ENCODE measurements at regions not wholly inside any gene's neighbourhood (a gene's known extent, or its start where the extent isn't known, plus 50 kb on each side); places are given as distances from the start of the nearest gene placed in this dataset.

DNA sequence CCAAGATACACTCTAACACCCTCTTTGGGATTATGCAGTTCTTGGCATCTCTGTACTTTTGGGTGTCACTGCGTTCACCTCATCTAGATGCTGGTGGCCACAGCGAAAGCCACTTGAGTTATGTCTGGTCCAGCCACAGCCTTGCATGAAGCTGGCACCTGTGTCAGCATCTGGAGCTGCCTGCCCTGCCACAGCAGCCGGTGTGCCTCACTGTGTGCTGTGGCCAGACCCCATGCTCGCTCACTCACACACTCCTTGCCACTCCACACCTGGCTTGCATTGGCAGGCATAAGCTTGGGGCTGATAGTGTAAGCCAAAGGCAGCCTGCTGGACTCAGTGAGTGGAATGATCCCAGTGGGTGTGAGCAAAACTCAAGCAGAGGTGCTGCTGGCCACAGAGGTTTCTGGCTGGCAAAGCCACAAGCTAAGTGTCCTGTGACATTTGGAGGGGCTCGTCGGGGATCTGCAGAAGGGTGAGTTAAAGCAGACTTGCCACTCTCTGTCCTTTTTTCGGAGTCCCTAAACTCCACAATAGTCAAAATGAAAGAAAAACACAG lies 442.7 kb upstream of the CDH8 start:
- Histone ChIP-seq H3K4me3 (ENCODE audit: low read length) (no peak overlapping the region), H3K4me2 (ENCODE audit: low read length) (no peak overlapping the region), H3K36me3 (ENCODE audit: control insufficient read depth, low read length) (no peaks in the 10 kb centered on the region), H3K27ac (ENCODE audit: low read depth, low read length) (no peak overlapping the region), H3K79me2 (ENCODE audit: control insufficient read depth, low read length) (no peaks in the 10 kb centered on the region), H3K9me2 (replicated peaks; ENCODE audit: control insufficient read depth, low read length) (no peaks in the 10 kb centered on the region), H3F3A (ENCODE audit: control insufficient read depth, insufficient read depth) (no peaks in the 10 kb centered on the region), H3K4me1 (ENCODE audit: control insufficient read depth, low read length) (no peaks in the 10 kb centered on the region), H3K9me3 (ENCODE audit: control insufficient read depth, insufficient read depth, low read length) (peaks cover 12% of the 10 kb centered on the region; the same call in 1 of the 2 replicates), H4K20me1 (ENCODE audit: control insufficient read depth, insufficient read depth, low read depth, low read length) (no peaks in the 10 kb centered on the region), H3K27me3 (ENCODE audit: control insufficient read depth, low read length) (no peaks in the 10 kb centered on the region)
- TF ChIP-seq EZH2phosphoT487 (IDR thresholded peaks at IDR 0.05; ENCODE audit: borderline replicate concordance, low read length): no peak
- TF ChIP-seq, protein P1, sequence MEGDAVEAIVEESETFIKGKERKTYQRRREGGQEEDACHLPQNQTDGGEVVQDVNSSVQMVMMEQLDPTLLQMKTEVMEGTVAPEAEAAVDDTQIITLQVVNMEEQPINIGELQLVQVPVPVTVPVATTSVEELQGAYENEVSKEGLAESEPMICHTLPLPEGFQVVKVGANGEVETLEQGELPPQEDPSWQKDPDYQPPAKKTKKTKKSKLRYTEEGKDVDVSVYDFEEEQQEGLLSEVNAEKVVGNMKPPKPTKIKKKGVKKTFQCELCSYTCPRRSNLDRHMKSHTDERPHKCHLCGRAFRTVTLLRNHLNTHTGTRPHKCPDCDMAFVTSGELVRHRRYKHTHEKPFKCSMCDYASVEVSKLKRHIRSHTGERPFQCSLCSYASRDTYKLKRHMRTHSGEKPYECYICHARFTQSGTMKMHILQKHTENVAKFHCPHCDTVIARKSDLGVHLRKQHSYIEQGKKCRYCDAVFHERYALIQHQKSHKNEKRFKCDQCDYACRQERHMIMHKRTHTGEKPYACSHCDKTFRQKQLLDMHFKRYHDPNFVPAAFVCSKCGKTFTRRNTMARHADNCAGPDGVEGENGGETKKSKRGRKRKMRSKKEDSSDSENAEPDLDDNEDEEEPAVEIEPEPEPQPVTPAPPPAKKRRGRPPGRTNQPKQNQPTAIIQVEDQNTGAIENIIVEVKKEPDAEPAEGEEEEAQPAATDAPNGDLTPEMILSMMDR (IDR thresholded peaks at IDR 0.05; ENCODE audit: low read depth, low read length, poor library complexity, severe bottlenecking): no peak

DNA sequence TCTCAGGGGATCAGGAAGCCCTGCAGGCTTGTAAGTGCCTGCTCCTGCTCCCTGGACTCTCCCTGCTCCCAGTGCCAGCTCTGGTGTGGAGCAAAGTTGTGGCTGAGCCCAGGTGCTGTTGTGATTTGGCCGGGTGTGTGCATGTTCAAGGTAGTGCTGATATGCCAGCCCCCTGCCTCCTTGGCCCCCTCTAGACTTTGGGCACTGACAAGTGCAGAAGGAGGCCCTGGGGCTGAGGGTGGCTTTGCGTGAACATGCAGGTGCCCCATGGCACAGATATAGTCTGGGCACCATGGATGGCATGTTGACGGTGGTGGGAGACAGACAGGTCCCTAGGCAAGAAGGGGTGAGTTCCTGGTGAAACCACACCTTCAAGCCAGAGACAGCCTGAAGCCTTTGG lies 441.6 kb upstream of the CDH8 start:
- H3K4me1 ChIP-seq (ENCODE audit: control insufficient read depth, low read length): no peaks in the 10 kb centered on the region
- no peaks in the 10 kb centered on the region for H4K20me1 ChIP-seq (ENCODE audit: control insufficient read depth, insufficient read depth, low read depth, low read length)
- H3K27me3 ChIP-seq (ENCODE audit: control insufficient read depth, low read length): no peaks in the 10 kb centered on the region
- H3K79me2 ChIP-seq (ENCODE audit: control insufficient read depth, low read length): no peaks in the 10 kb centered on the region
- H3K4me3 ChIP-seq (ENCODE audit: low read length): no peak overlapping the region
- no peaks in the 10 kb centered on the region for H3K36me3 ChIP-seq (ENCODE audit: control insufficient read depth, low read length)
- TF ChIP-seq EZH2phosphoT487 (IDR thresholded peaks at IDR 0.05; ENCODE audit: borderline replicate concordance, low read length): no peak
- TF ChIP-seq, protein P1 (IDR thresholded peaks at IDR 0.05; ENCODE audit: low read depth, low read length, poor library complexity, severe bottlenecking): no peak
- H3K27ac ChIP-seq (ENCODE audit: low read depth, low read length): no peak overlapping the region
- no peaks in the 10 kb centered on the region for H3K9me2 ChIP-seq (replicated peaks; ENCODE audit: control insufficient read depth, low read length)
- no peaks in the 10 kb centered on the region for H3F3A ChIP-seq (ENCODE audit: control insufficient read depth, insufficient read depth)
- H3K4me2 ChIP-seq (ENCODE audit: low read length): no peak overlapping the region
- H3K9me3 ChIP-seq (ENCODE audit: control insufficient read depth, insufficient read depth, low read length): peaks cover 12% of the 10 kb centered on the region; the same call in 1 of the 2 replicates

DNA sequence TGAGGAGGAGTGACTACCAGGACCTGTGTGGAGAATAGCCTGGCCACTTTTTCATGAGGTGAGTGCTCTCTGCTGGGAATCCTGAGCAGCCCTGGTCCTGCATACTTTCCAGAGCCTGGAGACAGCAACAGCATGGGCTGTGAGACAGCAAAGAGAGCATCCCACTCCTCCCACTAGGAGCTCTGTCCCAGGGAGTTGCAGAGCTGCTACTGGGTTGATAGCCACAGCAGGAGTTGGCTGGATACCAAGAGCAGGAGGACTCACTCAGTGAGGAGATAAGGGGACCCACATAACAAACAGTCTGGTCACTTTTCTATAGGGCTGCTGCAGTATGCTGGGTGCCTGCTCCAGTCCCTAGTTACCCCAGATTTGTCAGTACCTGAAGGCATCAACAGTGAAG lies 439.3 kb upstream of the CDH8 start:
- no peaks in the 10 kb centered on the region for H4K20me1 ChIP-seq (ENCODE audit: control insufficient read depth, insufficient read depth, low read depth, low read length)
- no peak overlapping the region for H3K4me2 ChIP-seq (ENCODE audit: low read length)
- no peaks in the 10 kb centered on the region for H3K9me2 ChIP-seq (replicated peaks; ENCODE audit: control insufficient read depth, low read length)
- no peak overlapping the region for H3K27ac ChIP-seq (ENCODE audit: low read depth, low read length)
- no peaks in the 10 kb centered on the region for H3K27me3 ChIP-seq (ENCODE audit: control insufficient read depth, low read length)
- TF ChIP-seq, protein P1 (IDR thresholded peaks at IDR 0.05; ENCODE audit: low read depth, low read length, poor library complexity, severe bottlenecking): no peak
- no peak for TF ChIP-seq EZH2phosphoT487 (IDR thresholded peaks at IDR 0.05; ENCODE audit: borderline replicate concordance, low read length)
- H3K4me3 ChIP-seq (ENCODE audit: low read length): no peak overlapping the region
- H3K79me2 ChIP-seq (ENCODE audit: control insufficient read depth, low read length): no peaks in the 10 kb centered on the region
- H3K9me3 ChIP-seq (ENCODE audit: control insufficient read depth, insufficient read depth, low read length): peaks cover 12% of the 10 kb centered on the region; the same call in 1 of the 2 replicates
- H3K36me3 ChIP-seq (ENCODE audit: control insufficient read depth, low read length): no peaks in the 10 kb centered on the region
- H3F3A ChIP-seq (ENCODE audit: control insufficient read depth, insufficient read depth): no peaks in the 10 kb centered on the region
- H3K4me1 ChIP-seq (ENCODE audit: control insufficient read depth, low read length): no peaks in the 10 kb centered on the region

Data from DOHH2 (cell line).